H4 (cell line): ENCODE measurements at regions not wholly inside any gene's neighbourhood (a gene's known extent, or its start where the extent isn't known, plus 50 kb on each side); places are given as distances from the start of the nearest gene placed in this dataset.
"Not testable (repeated sequence)": the region's sequence is repeated elsewhere in the genome, so short reads cannot be mapped to it uniquely, and the experiment has no call there.

ENCODE experiments used
- DNase-seq: peaks from one replicate; pipeline ENCODE4 v3.0.0-alpha.2; 2015; ENCODE audit warnings: low spot score

DNA sequence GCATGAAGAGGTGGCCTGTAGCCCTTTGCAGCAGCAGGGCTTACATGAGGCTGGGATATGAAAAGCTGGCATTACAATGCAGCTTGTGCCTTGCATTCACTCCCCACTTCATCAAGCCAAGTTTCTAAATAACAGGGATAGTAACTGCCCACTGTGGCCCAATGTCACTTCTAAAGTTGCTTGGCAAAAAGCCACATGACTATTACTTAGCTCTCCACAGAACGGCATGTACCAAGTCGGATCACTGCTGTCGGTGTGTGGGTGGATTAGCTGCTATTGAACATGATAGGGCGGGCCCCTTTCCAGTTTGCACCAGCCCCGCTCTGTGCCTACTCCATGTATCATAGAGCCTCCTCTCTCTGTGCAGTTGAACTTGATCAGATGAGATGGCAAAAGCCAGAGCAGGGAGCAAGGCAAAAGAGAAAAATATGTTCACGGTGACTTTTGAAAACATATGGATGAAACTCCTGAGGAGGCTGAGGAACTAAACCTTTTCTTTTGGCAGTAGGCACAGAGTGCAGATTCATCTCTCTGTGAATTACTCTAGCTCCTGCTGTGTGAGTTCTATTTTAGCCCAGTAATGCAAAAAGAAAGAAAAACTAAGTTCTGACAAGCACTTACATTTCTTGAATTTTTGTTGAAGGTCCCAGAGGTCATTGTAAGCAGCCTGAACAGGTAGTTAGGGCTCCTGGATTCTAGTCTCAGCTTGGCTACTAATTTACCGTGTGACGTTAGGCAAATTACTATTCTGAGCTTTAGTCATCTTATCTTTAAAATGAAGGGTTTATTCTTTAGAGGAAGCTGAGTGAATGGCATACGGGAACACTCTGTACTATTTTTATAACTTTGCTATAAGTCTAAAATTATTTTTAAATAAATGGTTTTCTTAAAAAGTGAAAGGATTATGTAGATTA lies 125.6 kb upstream of the NBPF9 start:
- DNase-seq, result not testable (repeated sequence)

DNA sequence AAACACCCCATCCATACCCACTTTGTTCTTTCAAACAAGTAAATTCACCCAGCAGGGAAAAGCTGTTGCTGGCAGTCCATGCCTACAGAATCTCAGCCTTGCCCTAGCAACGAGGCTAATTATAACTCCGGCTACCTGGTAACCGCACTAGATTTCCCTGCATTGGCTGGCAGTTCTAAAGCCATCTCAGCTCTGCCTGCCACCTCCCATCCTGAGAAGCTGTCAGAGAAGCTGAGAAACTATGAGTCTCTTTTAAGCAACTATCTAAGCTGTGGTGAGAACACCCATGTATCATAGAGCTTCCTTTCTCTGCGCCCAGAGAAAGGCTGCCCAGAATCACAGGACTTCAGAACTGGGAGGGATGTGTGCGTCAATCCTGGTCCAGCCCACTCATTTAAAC lies 126.5 kb upstream of the NBPF9 start:
- not testable (repeated sequence) for DNase-seq

DNA sequence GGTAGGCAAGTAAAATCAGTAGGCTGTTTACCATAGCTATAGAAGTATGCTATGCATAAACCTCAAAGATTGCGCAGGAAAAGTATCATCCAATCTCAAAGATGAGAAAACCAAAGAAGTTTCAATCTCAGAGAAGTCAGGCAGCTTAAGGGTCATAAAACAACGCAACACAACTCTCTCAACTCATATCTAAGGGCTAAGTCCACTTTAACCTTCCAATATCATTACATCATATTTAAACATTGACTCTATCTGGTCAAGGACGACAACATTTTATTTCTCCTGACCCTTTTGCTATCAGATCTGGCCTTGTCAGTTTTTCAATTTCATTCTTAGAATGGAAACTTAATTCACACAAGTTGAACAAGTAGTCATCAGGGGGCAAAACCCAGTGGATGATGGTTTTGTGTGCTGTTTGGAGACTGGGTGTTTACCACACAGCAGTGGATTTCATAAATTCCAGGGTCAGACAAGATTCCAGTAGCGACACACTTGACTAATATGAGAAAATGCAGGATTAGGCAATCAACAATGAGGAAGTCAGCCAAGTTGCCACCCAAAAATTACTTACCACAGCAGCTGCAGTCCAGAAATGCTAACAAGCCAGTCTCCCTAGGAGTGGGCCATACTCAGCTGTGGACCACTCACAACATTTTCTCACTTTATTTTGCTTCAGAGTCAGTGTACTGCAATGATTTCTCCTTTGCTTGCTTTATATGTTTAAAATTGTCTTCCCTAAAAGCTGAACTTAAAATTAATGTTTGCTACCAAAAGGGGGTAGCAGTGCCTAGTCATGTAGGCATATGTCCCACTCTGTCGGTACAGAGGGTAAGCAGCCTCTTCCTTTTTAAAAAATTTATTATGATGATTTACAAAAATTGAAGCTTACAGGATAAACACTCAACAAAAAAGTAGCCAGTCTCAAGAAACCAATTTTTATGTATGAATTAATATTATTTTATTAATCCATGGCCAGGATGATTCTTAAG lies 131.9 kb upstream of the NBPF9 start:
- DNase-seq, result not testable (repeated sequence)

DNA sequence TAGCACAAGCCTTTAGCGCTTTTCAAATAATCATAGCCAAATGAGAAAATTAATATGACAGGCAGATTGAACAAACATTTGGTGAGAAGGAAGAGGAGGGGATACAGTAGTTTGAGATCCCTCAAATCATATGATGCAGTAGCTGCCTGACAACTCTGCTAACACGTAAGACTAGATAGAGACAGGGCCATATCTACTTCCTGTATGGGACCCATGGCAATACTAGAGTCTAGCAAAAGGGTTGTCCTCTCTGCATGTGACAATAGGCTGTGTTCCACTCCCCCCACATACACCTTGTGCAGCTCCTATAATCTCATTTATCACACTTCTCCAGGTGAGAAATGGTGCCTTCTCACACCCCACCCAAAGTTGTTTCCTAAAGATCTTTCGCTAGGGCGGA lies 134.2 kb upstream of the NBPF9 start:
- not testable (repeated sequence) for DNase-seq

DNA sequence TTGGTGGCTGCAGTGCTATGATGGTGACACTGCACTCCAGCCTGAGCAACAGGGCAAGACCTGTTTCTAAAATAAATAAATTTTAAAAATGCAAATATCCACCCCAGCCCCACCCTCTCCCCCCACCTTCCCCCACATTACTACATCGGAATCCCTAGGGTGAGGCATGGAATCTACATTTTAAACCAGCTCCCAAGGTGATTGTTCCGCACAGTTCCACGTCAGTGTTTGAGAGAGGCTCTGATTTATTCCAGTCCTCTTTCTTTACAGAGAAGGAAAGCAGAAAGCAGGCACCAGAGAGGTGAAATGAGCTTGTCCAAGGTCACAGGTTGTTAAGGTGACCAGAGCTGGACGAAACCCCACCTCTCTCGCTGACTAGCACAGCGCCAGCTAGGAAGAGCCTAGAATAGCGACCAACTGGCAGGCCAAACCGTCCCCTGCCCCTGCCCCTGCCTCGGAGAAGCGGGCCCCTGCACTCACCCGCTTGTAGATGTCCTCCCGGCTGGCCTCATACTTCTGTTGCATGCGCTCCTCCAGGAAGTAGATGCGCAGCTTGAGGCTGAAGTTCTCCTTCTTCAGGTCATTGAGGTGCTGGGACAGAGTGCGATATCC lies 136.7 kb upstream of the NBPF9 start:
- not testable (repeated sequence) for DNase-seq

DNA sequence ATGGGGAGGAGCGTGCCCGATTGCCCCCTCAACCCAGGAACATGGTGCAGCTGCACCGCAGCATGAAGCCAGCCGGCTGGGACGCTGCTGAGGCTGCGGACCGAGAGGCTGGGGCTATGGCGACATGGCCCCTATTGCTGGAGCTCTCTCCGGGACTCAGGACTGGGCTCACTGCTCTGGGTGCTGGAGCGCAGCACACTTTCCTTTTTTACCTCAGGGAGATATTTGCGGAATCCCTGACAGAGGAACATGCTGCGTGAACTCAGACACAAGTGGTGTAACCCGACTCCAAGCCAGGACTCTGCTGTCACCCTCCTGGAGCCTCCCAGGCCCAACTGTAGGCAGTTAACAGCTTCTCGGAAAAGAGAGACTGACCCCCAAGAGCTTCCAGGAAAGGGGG lies 137.2 kb upstream of the NBPF9 start:
- not testable (repeated sequence) for DNase-seq

DNA sequence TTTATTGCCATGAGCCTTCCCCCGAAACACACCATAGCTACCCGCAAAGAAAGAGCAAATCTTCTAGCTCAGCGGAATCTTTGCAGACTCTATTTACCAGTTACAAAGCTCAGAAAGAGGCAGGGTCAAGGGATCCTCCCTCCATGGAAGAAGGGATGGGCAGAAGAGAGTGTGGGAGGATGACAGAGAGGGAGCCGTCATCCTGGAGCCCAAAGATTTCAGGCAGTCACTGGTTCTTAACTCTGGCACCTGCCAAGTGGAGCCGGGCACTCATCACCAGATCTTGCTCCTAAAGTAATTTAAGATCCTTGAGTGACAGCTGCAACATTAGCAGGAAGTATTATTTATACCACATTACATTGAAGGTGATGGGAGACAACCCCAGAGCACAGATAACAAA lies 137.9 kb upstream of the NBPF9 start:
- DNase-seq, result not testable (repeated sequence)

DNA sequence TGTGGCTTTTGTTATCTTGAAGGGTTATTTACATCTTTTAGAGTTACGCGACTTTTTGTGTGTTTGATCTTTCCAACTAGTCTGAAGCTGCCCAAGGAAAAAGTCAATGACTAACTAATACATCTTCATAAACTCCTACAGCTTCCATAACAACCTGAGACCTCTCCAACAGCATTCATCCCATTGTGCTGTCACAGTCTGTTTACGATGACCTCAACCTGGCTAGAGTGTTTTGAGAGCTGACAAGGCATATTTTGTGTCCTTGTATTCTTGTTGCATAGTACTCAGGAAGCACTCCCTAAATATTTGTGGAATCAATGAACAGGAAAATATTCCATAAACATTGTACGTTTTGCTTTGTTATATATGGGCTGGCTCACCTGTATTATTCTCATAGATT lies 140.2 kb upstream of the NBPF9 start:
- DNase-seq, result not testable (repeated sequence)

DNA sequence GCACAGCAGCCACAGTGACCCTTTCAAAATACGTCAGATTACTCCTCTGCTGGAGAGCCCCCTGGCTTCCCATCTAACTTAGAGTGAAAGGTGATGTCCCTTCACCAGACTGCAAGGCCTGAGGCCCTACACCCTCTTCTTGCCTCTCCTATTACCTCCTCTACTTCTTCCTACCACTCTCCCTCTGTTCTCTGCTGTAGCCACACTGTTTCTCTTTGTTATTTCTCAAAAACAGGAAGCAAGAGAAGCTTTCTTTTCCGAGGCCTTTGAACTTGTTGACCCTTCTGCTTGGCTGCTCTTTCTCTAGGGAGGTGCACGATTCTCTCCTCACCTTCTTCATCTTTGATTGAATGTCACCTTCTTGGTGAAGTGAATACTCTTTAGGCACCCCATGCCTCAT lies 141.3 kb upstream of the NBPF9 start:
- DNase-seq, result not testable (repeated sequence)

DNA sequence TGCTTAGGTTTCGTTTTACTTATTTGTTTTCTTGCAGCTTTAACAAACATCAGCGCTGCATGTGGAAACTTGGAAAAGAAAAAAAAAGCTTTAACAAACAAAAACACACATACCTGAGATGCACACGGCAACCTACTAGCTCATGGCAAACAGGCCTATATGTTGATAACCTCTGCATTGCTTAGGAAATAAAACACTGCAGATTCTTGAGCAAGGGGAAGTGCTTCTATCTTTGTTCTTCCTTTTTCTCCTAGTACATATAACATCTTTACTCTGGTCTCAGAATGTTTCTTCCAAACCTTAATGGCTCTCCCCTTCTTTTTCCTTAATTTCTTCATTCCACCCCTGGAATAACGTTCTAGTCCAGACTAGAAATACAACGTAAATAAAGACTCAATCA lies 142.9 kb upstream of the NBPF9 start:
- DNase-seq, result not testable (repeated sequence)

DNA sequence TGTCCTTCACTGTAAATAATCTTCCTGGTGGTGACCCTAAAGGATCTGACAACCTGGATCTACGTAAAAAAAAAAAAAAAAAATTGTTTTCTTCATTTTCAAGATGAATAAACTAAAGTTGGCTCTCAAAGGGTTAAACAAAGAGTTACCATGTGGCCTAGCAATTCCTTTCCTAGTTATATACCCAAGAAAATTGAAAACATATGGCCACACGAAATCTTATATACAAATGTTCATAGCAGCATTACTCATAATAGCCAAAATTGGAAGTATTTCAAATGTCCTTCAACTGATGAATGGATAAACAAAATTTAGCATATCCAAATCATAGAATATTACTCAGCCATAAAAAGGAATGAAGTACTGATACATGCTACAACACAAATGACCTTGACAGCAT lies 145.3 kb upstream of the NBPF9 start:
- DNase-seq, result not testable (repeated sequence)

DNA sequence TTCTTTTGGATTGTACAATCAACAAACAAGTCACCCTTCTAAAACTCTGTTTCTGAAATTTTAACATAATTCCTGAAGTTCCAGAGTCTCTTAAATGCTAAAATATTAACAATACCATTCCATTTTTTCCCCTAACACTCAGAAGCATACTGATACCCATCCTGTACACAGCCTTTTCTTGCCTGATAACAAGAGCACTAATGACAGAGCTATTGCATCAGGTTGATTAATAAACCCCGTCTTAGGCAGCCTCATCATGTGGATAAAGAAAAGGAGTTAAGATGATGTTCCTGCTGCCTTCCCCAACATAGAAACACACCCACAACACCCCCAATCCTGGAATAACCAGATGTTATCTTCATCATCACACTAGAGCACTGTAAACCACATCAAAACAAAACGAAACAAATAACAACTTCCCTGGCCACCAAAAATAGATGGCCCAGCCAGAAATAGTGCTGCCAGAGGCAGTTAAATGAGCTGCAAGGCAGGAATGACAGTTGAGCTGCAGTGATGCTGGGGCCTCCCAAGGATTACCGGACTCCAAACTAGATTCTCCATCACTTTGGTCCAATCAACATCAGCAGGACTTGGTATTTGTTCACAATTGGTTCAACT lies 146.6 kb upstream of the NBPF9 start:
- DNase-seq, result not testable (repeated sequence)

DNA sequence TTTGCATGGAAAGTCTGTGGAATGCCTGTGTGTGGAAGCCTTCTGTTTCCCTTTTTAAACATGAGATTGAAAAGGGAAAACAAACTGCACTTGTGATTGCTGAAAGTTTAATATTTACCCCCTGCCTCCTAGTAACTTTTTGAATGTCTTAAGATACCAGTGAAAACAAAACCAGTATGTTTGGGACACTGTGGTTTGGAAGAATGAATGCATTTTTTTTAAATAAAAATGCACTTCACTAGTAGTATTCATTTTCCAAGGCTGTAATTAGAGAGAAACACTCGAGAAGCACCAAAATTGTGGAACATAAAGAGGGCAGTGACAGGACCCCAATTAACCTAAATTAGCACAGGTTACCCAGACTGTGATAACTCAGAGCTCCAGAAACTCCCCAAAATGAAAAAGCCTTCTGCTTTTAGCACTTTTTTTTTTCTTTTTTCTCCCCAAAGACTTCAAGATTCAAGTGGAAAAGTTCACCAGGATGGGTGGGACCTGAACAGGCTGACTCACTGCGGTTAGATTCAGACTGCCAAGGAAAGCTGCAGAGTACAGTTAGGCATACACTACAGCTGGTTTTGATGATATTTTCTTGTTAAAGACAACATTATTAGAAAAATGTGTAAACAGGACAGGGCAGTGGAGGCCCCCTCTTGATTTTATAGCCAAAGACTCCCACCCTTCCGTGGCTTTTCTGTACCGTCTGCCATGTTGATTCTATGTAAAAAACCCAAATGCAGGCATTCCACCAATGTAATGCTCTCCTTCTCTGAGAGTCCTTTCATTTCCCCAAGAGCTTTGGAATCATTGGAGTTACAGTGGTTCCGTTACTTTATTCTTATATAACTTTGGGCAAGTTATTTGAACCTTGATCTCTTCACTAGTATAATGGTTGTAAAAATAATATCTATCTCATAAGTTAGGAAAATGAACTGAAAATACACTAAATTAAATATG lies 151.8 kb upstream of the NBPF9 start:
- DNase-seq, result not testable (repeated sequence)

DNA sequence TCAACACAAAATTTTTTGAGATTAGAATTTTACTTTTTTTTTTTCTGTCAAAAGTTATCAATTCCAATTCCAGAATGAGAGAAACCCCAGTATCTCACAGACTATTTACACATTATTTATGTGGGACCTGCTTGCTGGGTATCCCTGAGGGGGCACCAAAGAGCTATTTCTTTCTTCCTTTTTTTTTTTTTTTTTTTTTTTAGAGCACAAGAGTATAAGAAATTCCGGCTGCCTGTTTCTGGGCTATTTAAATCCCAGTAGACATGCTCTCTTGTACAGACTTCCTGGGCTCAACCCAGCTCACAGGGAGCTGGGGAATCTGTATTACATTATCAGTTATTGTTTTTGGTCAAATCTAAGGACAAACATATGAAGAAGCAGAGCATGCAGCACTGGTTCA lies 156.9 kb upstream of the NBPF9 start:
- DNase-seq, result not testable (repeated sequence)

DNA sequence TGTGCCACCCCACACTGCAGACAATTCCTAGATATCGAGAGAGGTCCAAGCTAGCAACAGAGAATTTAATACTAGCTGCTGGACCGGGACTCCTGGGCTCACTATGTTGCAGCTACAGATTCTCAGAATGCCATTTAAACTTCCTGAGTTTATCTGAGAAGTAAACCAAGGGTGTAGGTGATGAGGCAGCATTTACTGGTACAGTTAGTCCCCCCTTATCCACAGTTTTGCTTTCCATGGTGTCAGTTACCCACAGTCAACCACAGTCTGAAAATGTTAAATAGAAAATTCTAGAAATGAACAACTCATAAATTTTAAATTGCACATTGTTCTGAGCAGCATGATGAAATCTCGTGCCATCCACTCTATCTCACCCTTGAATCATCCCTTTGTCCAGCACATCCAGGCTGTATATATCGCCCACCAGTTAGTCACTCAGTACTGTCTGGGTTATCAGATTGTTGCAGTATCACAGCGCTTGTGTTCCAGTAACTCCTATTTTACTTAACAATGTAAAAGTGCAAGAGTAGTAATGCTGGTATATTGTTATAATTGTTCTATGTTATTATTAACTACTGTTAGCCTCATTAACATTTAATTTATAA lies 157.5 kb upstream of the NBPF9 start:
- DNase-seq, result not testable (repeated sequence)

DNA sequence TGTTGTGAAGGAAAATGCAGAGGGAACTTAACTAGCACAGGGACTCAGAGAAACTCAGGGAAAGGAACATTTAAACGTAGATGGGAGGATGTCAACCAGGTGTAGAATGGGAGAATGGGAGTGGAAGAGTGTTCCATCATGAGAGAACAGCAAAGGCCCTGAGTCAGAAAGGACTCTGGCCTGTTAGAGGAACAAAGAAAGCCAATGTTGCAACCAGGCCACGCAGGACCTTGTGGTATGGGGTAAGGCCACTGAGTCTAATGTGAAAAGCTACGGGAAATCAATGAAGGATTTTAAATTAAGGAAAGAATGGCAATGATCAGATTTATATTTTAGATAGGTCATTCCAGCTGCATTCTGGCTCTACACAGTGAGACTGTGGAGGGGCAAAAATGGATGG lies 163.9 kb upstream of the NBPF9 start:
- not testable (repeated sequence) for DNase-seq

DNA sequence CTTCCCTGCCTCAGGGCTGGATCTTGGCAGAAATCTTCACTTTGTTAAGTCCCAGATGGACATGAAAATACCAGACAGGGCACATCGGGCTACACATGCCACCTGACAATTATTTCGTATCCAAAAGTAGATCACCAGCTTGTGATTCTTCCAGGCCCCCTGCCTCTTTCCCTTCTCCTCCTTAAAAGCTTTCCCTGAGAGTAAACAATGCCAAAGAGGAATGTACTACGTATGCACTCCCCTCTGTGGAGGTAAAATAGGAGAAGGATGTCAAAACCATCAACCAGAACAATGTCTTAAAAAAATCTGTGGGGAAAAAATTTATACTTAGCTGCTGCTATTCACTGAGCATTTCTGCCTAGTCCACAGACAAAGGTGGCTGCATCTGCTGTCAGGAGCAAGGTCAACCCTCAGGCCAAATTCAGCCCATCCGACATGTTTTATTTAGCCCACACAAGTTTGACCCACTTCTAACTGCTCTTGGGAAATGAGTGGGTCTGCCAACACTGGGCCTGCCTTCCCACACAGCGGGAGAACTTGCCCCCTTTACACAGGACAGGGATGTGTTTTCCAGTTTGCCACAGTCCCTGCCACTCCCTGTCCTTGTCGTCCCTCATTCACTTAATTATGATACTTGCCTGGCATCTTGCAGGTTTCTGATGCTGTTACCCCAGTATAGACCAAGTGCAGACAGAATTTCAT lies 165.8 kb upstream of the NBPF9 start:
- not testable (repeated sequence) for DNase-seq

DNA sequence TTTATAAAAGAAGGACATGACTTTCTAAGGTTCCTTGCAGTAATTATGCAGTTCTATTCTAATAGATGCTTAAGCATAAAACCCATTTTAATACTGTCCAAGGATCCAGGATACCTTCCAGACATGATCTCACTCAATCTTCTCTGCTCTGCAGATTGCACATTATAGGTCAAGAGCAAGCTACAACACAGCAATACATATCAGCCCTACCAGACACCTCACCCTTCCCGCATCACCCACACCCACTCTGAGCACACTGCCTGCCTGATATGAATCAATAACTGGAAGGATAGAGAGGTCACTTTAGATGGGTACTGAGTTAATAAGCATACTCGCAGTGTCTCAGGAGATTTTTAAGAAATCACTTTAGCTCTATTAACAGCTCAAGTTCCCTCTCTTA lies 166.5 kb upstream of the NBPF9 start:
- not testable (repeated sequence) for DNase-seq

DNA sequence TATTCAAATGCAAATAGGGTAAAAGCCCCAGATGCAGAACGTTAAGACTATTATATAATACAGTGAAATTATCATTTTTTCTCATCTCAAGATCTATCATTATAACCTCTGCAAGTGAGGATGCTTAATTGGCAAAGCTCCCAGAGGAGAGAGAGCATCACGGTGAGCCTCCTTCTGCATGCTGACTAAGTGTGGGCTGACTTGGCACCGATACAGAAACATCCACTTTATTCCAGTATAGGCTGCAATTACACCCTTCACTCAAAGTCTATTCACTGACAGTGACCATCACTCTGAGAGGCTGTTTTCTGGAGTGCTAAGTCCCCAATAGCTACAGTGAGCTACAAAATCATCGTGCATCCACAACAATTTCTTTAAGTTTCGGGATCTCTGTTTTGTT lies 171.1 kb upstream of the NBPF9 start:
- not testable (repeated sequence) for DNase-seq
